OCI-LY3 (cell line): ENCODE measurements at regions not wholly inside any gene's neighbourhood (a gene's known extent, or its start where the extent isn't known, plus 50 kb on each side); places are given as distances from the start of the nearest gene placed in this dataset.
"Not testable (repeated sequence)": the region's sequence is repeated elsewhere in the genome, so short reads cannot be mapped to it uniquely, and the experiment has no call there.

Experiments
- H2AFZ ChIP-seq: fragments of 200-600, 300-600 bp; shearing (Covaris generic); 2 replicates; pipeline ENCODE4 v1.6.0; 2014; ENCODE audit warnings: antibody characterized with exemption, low read depth, low read length
- H3K27ac ChIP-seq: fragments of 200-600, 300-600 bp; sonication (generic); 2 replicates; pipeline ENCODE4 v1.5.1; 2014; ENCODE audit warnings: mild to moderate bottlenecking, low read length, moderate library complexity, mixed read lengths
- H3K27me3 ChIP-seq: fragments of 200-600, 300-600 bp; sonication (generic); 2 replicates; pipeline ENCODE4 v1.6.1; 2014; ENCODE audit warnings: low read depth, low read length, mixed read lengths
- H3K36me3 ChIP-seq: fragments of 200-600, 300-600 bp; sonication (generic); replicated peaks from 2 replicates; pipeline ENCODE3; 2014; ENCODE audit warnings: low read depth, low read length, mixed read lengths
- H3K4me1 ChIP-seq: fragments of 300-600, 200-600 bp; sonication (generic); 2 replicates; pipeline ENCODE4 v1.6.1; 2014; ENCODE audit warnings: low read length, mixed read lengths
- H3K4me2 ChIP-seq: fragments of 200-600, 300-600 bp; sonication (generic); 2 replicates; pipeline ENCODE4 v1.6.1; 2014; ENCODE audit warnings: low read length, mixed read lengths
- H3K4me3 ChIP-seq: fragments of 300-600, 200-600 bp; sonication (generic); 2 replicates; pipeline ENCODE4 v1.5.1; 2014; ENCODE audit warnings: antibody characterized with exemption, mild to moderate bottlenecking, low read length, moderate library complexity
- H3K79me2 ChIP-seq: fragments of 300-600, 200-600 bp; shearing (Covaris generic); 2 replicates; pipeline ENCODE4 v1.6.1; 2014; ENCODE audit warnings: mild to moderate bottlenecking, low read length, mixed read lengths
- H3K9ac ChIP-seq: fragments of 300-600, 200-600 bp; shearing (Covaris generic); 2 replicates; pipeline ENCODE4 v1.6.0; 2014; ENCODE audit warnings: mild to moderate bottlenecking, low read length, moderate library complexity
- H3K9me3 ChIP-seq: fragments of 200-600, 300-600 bp; shearing (Covaris generic); 2 replicates; pipeline ENCODE4 v1.6.1; 2014; ENCODE audit warnings: low read length, mixed read lengths; ENCODE audit not compliant: insufficient read depth
- H4K20me1 ChIP-seq: fragments of 200-600, 300-600 bp; sonication (generic); 2 replicates; pipeline ENCODE4 v1.6.1; 2016; ENCODE audit warnings: low read length, mixed read lengths; ENCODE audit not compliant: insufficient read depth
- EZH2phosphoT487 ChIP-seq: fragments of 200-600 bp; shearing (Covaris generic); IDR thresholded peaks from 2 replicates; pipeline ENCODE4 v1.6.1; 2018; ENCODE audit warnings: antibody characterized with exemption, mixed run types, low read depth
- TF ChIP-seq, protein P1 (sequence below): fragments of 200-600, 300-600 bp; sonication (generic); IDR thresholded peaks from 2 replicates; pipeline ENCODE4 v1.5.1; 2014; ENCODE audit warnings: antibody characterized with exemption, low read length, low read depth

DNA sequence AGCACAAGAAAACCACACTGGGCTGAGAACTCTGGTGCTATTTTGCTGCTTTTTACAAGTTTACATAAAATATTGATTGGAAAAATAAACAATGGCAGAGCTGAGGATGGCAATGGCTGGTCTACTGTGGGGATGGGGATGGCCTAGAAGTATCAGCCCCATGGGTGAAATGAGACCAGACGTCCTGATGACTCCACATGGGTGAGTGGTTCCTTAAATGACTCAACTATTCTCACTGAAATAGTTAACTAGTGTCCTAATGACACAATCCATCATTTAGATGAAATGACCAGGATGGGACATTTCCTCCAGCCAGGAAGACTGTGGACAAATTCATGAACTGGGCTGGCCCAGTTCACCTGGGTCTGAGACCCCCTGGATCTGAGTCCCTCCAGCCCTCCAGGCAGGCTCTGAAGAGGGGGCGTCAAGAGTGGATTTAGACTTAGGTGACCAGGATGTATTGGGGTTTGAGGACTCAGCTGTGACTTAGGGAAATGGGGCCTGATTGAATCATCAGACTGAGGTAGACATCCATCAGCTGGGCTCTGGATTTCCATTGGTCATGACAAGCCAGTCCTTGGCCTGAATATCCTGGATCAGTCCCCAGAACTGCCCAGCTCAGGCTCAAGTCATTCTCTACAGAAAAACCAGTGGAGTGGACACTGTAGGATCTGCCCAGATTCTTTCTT is 98.2 kb upstream of the IGLL5 start:
- no peaks in the 10 kb centered on the region for H4K20me1 ChIP-seq
- no peaks in the 10 kb centered on the region for H3K4me1 ChIP-seq
- H2AFZ ChIP-seq: no peak overlapping the region
- no peaks in the 10 kb centered on the region for H3K27me3 ChIP-seq
- no peaks in the 10 kb centered on the region for H3K79me2 ChIP-seq
- H3K36me3 ChIP-seq: no peaks in the 10 kb centered on the region
- TF ChIP-seq, protein P1, sequence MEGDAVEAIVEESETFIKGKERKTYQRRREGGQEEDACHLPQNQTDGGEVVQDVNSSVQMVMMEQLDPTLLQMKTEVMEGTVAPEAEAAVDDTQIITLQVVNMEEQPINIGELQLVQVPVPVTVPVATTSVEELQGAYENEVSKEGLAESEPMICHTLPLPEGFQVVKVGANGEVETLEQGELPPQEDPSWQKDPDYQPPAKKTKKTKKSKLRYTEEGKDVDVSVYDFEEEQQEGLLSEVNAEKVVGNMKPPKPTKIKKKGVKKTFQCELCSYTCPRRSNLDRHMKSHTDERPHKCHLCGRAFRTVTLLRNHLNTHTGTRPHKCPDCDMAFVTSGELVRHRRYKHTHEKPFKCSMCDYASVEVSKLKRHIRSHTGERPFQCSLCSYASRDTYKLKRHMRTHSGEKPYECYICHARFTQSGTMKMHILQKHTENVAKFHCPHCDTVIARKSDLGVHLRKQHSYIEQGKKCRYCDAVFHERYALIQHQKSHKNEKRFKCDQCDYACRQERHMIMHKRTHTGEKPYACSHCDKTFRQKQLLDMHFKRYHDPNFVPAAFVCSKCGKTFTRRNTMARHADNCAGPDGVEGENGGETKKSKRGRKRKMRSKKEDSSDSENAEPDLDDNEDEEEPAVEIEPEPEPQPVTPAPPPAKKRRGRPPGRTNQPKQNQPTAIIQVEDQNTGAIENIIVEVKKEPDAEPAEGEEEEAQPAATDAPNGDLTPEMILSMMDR: no peak
- no peak for TF ChIP-seq EZH2phosphoT487
- H3K4me2 ChIP-seq: no peak overlapping the region
- H3K9me3 ChIP-seq: no peaks in the 10 kb centered on the region
- H3K27ac ChIP-seq: no peak overlapping the region
- H3K4me3 ChIP-seq: no peak overlapping the region
- H3K9ac ChIP-seq: no peak overlapping the region

DNA sequence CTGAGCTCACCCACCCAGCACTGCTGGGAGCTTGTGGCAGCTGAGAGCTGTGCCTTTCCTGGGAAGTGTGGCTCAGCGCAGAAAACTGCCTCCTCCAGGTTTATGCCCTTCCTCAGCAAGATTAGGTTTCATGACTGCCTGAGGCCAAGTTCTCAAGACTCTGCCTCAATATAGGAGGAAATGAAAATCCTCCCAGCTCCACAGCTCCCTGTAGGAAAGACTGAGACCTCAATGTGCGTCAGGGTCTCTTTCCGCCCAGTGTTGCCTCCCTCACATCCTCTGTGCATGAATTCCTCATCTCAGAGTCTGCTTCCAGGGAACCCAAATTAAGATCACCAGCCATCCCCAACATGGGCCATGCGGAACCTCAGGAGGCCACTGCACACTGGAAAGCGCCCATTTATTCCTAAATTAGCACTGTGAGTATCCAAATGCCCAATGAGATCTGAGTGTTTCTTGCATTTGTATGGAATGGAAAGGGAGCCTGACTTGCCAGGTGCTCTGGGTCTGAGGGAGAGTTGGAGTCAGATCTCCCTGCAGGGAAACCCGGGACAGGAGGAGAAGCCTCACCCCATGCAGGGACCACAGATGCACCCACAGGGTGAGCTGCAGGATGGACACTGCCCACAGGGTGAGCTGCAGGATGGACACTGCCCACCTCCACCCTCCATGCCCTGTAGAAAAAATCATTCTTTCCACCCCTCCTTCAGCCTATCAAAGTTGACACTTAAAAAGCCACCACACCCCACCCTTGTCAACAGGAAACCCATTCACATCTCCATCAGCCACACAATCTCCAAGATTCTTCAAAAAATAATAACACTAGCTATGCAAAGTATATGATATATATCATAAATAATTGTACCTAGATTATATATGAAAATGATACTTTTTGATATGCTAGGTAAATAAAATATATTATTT is 97.4 kb upstream of the IGLL5 start:
- Histone ChIP-seq H3K9me3 (no peaks in the 10 kb centered on the region), H4K20me1 (no peaks in the 10 kb centered on the region), H3K27me3 (no peaks in the 10 kb centered on the region), H3K79me2 (no peaks in the 10 kb centered on the region), H3K9ac (no peak overlapping the region), H3K27ac (no peak overlapping the region), H3K4me1 (no peaks in the 10 kb centered on the region), H3K36me3 (no peaks in the 10 kb centered on the region), H3K4me3 (no peak overlapping the region), H2AFZ (no peak overlapping the region), H3K4me2 (no peak overlapping the region)
- no peak for TF ChIP-seq EZH2phosphoT487
- TF ChIP-seq, protein P1: no peak

DNA sequence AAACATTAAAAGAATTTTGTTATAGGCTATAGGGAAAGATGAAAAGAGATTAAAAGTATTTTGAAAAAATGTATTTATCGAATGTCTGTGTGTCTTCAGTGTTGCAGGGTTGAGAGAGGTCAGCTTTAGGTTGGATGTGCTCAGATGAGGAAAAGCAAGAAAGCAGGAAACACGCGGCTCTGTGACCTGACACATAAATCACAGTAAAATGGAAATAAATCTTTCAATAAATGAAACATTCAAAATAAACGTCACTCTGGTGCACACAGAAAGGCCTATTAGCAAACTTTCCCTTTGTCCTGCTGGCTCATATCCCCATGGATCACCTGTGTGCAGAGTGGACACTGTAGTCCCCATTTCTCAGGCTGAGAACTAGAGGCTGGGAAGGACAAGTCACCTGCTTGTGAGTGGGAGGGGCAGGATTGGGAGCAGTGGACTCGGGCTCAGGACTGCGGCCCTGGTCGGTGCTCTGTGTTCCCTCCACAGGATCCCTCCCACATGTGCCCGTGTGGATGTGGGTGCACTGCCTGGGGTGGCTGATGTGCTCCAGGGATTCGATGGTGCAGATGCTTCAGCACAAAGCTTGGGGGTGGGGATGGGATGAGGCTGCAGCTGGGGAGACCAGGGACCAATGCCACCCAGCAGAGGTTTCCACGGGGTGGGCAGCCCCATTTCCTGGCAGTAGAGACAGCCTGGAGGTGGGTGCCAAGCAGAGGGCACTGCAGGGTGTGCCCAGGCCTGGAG is 96.0 kb upstream of the IGLL5 start:
- TF ChIP-seq EZH2phosphoT487: no peak
- TF ChIP-seq, protein P1: no peak
- no peak overlapping the region for H2AFZ ChIP-seq

DNA sequence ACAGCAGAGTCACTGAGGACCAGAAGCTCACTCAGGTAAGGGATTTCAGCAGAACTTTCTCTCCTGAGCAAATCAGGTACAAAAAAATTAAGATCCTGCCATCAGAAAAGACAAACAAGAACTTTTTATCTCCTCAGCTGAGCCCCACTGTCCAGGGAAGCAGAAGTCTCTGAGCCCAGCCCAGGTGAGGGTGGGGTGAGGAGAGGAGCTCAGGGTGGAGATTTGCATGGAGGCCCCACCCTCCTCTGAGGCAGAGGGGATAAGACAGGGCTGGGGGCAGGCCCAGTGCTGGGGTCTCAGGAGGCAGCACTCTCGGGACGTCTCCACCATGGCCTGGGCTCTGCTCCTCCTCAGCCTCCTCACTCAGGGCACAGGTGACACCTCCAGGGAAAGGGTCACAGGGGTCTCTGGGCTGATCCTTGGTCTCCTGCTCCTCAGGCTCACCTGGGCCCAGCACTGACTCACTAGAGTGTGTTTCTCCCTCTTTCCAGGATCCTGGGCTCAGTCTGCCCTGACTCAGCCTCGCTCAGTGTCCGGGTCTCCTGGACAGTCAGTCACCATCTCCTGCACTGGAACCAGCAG is 95.3 kb upstream of the IGLL5 start:
- not testable (repeated sequence) for H2AFZ ChIP-seq, H3K4me2 ChIP-seq, H3K9me3 ChIP-seq

More for the DNA sequence above, 96.0 kb upstream of the IGLL5 start:
- no peak overlapping the region for H3K4me3 ChIP-seq
- H3K9me3 ChIP-seq: no peaks in the 10 kb centered on the region
- no peaks in the 10 kb centered on the region for H3K27me3 ChIP-seq
- no peak overlapping the region for H3K4me2 ChIP-seq
- no peaks in the 10 kb centered on the region for H4K20me1 ChIP-seq
- H3K9ac ChIP-seq: no peak overlapping the region
- H3K27ac ChIP-seq: no peak overlapping the region
- no peaks in the 10 kb centered on the region for H3K4me1 ChIP-seq
- no peaks in the 10 kb centered on the region for H3K79me2 ChIP-seq
- no peaks in the 10 kb centered on the region for H3K36me3 ChIP-seq

DNA sequence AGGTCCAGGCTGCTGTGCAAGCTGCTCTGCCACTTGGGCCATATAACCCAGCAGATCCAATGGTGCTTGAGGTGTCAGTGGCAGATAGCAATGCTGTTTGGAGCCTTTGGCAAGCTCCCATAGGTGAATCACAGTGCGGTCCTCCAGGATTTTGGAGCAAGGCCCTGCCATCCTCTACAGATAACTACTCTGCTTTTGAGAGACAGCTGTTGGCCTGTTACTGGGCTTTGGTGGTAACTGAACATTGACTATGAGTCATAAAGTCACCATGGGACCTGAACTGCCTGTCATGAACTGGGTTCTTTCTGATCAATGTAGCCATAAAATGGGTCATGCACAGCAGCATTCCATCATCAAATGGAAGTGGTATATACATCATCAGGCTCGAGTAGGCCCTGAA is 92.0 kb upstream of the IGLL5 start:
- H3K4me3 ChIP-seq, H3K4me1 ChIP-seq, H2AFZ ChIP-seq, H3K4me2 ChIP-seq, H3K27ac ChIP-seq, H3K27me3 ChIP-seq, H3K79me2 ChIP-seq, H3K9me3 ChIP-seq, H3K36me3 ChIP-seq, H4K20me1 ChIP-seq, H3K9ac ChIP-seq: not testable (repeated sequence)

More for the DNA sequence above, 95.3 kb upstream of the IGLL5 start:
- not testable (repeated sequence) for H3K4me1 ChIP-seq, H3K27me3 ChIP-seq, H3K27ac ChIP-seq, H3K36me3 ChIP-seq, H3K9ac ChIP-seq, H3K79me2 ChIP-seq, H4K20me1 ChIP-seq, H3K4me3 ChIP-seq
